Glutamatergic neuron (in vitro differentiated cells): ENCODE measurements at regions not wholly inside any gene's neighbourhood (a gene's known extent, or its start where the extent isn't known, plus 50 kb on each side); places are given as distances from the start of the nearest gene placed in this dataset.

Source experiments
- DNase-seq: peaks from one replicate; pipeline ENCODE4 v3.0.0; 2022
- H3K27ac Mint-ChIP-seq: one replicate; pipeline ENCODE4 v1.8.0; 2020; ENCODE audit warnings: mild to moderate bottlenecking, mixed read lengths, inconsistent platforms; ENCODE audit not compliant: unreplicated experiment
- H3K27me3 Mint-ChIP-seq: one replicate; pipeline ENCODE4 v1.8.0; 2020; ENCODE audit warnings: mild to moderate bottlenecking, moderate library complexity, mixed read lengths, inconsistent platforms; ENCODE audit not compliant: unreplicated experiment
- H3K36me3 Mint-ChIP-seq: one replicate; pipeline ENCODE4 v1.8.0; 2020; ENCODE audit warnings: mild to moderate bottlenecking, mixed read lengths, inconsistent platforms; ENCODE audit not compliant: unreplicated experiment
- H3K4me1 Mint-ChIP-seq: one replicate; pipeline ENCODE4 v1.8.0; 2020; ENCODE audit warnings: mild to moderate bottlenecking, low read depth, mixed read lengths, inconsistent platforms; ENCODE audit not compliant: unreplicated experiment
- H3K4me3 Mint-ChIP-seq: one replicate; pipeline ENCODE4 v1.8.0; 2020; ENCODE audit warnings: mild to moderate bottlenecking, mixed read lengths, inconsistent platforms; ENCODE audit not compliant: unreplicated experiment
- H3K9me3 Mint-ChIP-seq: one replicate; pipeline ENCODE4 v1.8.0; 2020; ENCODE audit warnings: mild to moderate bottlenecking, moderate library complexity, mixed read lengths, inconsistent platforms; ENCODE audit not compliant: unreplicated experiment
- TF ChIP-seq, protein P1 (sequence below): fragments of 200-600 bp; sonication (generic); IDR thresholded peaks from one replicate; pipeline ENCODE4 v1.5.0; 2021; ENCODE audit not compliant: partially characterized antibody, unreplicated experiment

DNA sequence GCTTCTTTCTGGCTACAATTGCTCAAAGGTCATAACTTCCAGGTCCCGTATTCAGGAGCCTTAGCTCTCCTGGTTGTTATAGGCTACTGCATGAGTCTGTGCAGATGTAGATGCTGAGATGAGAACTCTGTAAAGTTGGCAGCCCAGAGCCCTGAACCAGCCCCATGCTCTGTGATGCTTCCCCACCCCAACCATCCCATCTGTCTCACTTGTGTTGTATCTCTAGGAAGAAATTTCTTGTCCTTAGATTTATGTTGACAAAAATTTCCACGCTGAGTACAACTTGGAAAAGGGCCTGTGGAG lies 61.2 kb upstream of the EEPD1 start:
- TF ChIP-seq, protein P1, sequence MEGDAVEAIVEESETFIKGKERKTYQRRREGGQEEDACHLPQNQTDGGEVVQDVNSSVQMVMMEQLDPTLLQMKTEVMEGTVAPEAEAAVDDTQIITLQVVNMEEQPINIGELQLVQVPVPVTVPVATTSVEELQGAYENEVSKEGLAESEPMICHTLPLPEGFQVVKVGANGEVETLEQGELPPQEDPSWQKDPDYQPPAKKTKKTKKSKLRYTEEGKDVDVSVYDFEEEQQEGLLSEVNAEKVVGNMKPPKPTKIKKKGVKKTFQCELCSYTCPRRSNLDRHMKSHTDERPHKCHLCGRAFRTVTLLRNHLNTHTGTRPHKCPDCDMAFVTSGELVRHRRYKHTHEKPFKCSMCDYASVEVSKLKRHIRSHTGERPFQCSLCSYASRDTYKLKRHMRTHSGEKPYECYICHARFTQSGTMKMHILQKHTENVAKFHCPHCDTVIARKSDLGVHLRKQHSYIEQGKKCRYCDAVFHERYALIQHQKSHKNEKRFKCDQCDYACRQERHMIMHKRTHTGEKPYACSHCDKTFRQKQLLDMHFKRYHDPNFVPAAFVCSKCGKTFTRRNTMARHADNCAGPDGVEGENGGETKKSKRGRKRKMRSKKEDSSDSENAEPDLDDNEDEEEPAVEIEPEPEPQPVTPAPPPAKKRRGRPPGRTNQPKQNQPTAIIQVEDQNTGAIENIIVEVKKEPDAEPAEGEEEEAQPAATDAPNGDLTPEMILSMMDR, result no peak
- H3K36me3 Mint-ChIP-seq, result peaks cover 25% of the 10 kb centered on the region
- DNase-seq, result no peak
- peaks cover 7% of the 10 kb centered on the region for H3K4me1 Mint-ChIP-seq
- peaks cover 10% of the 10 kb centered on the region for H3K9me3 Mint-ChIP-seq
- no peak overlapping the region for H3K4me3 Mint-ChIP-seq
- H3K27me3 Mint-ChIP-seq, result no peaks in the 10 kb centered on the region
- H3K27ac Mint-ChIP-seq, result no peak overlapping the region

DNA sequence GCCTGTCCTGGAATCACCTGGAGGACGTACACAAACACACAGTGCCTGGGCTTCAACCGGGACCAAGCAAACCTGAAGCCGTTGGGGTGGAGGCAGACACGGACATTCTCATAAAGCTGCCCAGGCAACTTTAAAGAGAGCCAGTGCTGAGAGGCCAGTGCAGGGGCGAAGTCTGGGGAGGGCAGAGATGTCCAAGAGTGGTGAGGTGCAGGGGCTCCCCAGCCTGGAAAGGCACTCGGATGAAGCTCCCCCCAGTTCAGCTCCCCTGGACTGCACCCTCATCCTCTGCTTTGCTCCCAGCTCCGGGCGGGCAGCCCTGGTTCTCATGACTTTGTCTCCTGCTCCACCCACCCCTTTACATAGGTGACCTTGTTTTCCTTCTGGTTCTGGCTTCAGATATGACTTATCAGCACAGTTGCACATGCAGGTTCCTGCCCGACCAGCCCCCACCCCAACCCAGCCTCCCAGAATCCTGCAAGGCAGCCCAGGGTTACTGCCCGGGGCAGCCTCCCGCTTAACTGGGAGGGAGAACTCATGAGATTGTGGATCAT lies 60.8 kb upstream of the EEPD1 start:
- Mint-ChIP-seq H3K36me3 (peaks cover 25% of the 10 kb centered on the region), H3K27me3 (no peaks in the 10 kb centered on the region), H3K4me3 (no peak overlapping the region), H3K9me3 (peaks cover 10% of the 10 kb centered on the region), H3K27ac (no peak overlapping the region), H3K4me1 (peaks cover 7% of the 10 kb centered on the region)
- no peak for DNase-seq
- TF ChIP-seq, protein P1, result no peak

DNA sequence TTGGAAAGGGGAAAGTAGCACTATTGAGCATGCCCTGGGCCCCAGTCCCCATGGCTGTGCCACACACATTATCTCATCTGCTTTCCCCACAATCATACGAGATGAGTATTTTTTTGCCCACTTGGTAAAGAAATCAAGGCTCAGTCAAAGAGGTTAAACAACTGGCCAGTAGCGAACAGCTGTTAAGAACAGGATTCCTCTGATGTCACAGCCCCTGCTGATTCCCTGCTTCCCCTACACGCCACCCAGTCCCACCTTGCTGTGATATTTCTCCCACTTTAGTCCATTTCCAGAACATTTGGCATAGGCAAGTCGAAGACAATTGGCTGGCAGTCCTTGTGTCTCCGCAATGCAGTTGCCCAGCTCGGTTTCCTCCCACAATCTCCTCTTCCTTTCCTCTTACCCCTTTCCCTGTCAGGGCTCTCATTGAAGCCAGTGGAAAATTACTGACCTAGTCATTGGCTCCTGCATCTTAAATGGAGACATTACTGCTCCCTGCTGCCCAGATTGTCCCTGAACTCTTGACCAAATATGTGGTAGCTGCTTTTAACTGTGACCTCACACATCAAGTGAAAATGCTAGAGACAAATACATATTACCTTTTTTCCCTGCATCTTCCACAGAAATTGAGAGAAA lies 56.5 kb upstream of the EEPD1 start:
- Mint-ChIP-seq H3K4me3 (no peak overlapping the region), H3K9me3 (peaks cover 2% of the 10 kb centered on the region), H3K4me1 (peaks cover 7% of the 10 kb centered on the region), H3K36me3 (peaks cover 14% of the 10 kb centered on the region), H3K27me3 (no peaks in the 10 kb centered on the region), H3K27ac (no peak overlapping the region)
- no peak for DNase-seq
- TF ChIP-seq, protein P1, result no peak

DNA sequence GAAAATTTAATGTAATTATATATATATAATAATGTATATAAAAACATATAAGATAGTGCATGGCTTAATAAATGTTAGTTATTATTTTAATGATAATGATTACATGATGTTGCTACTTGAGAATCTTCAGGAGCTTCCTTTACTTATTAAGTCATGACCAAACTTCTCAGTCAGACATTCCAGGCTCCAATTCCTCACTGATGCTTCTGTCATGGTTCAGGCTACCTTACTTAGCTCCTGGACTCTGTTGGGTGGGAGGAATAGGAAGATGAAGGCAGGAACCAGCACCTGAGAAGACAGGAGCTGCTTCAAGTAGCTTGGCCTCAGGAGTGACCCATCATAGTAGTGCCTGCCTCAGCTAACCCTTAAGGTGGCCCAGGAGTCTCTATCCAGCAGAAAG lies 55.0 kb upstream of the EEPD1 start:
- H3K9me3 Mint-ChIP-seq, result peaks cover 2% of the 10 kb centered on the region
- H3K36me3 Mint-ChIP-seq, result peaks cover 9% of the 10 kb centered on the region
- no peak overlapping the region for H3K27ac Mint-ChIP-seq
- DNase-seq, result no peak
- no peak overlapping the region for H3K4me3 Mint-ChIP-seq
- no peaks in the 10 kb centered on the region for H3K27me3 Mint-ChIP-seq
- H3K4me1 Mint-ChIP-seq, result peaks cover 7% of the 10 kb centered on the region
- TF ChIP-seq, protein P1, result no peak

DNA sequence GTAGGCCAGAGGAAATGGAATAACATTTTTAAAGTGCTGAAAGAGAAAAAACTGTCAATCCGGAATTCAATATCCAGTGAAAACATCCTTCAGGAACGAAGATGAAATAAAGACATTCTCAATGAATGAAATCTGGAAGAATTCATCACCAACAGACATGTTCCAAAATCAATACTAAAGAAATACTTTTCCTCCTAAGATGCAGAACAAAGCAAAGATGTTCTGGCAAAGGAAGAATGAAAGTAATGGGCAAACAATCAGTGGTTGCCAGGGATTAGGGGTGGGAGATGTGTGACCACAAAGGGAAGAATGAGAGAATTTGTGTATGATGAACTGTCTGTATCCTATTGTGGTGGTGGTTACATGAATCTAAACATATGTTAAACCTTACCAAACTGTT lies 52.8 kb upstream of the EEPD1 start:
- Mint-ChIP-seq H3K4me3 (no peak overlapping the region), H3K27ac (no peak overlapping the region), H3K9me3 (peaks cover 2% of the 10 kb centered on the region), H3K36me3 (no peaks in the 10 kb centered on the region), H3K4me1 (peaks cover 2% of the 10 kb centered on the region), H3K27me3 (no peaks in the 10 kb centered on the region)
- TF ChIP-seq, protein P1, result no peak
- no peak for DNase-seq
